ENCODE measurements at regions not wholly inside any gene's neighbourhood (a gene's known extent, or its start where the extent isn't known, plus 50 kb on each side); places are given as distances from the start of the nearest gene placed in this dataset.

- TF ChIP-seq CTCF (IDR thresholded peaks at IDR 0.05; ENCODE audit: insufficient read depth, low read length) (no peak), REST (IDR thresholded peaks at IDR 0.05; ENCODE audit: insufficient replicate concordance, low read depth) (no peak), GABPA (IDR thresholded peaks at IDR 0.05; ENCODE audit: low read depth) (no peak), POLR2AphosphoS5 (IDR thresholded peaks at IDR 0.05; ENCODE audit: low read depth) (no peak)
Observed at GRCh38 chr10:118237930-118238329, 104.2 kb downstream of the FAM204A start.

Data from HL-60 (cell line).